ENCODE measurements at regions not wholly inside any gene's neighbourhood (a gene's known extent, or its start where the extent isn't known, plus 50 kb on each side); places are given as distances from the start of the nearest gene placed in this dataset.

GRCh38 chr14:98592611-98593170 lies 679.3 kb downstream of the BCL11B start:
- no peak overlapping the region for H3K4me2 ChIP-seq
- WGBS (ENCODE audit: low lambda C conversion rate): 19% methylated on average over 5 of the region's 21 CpGs
- no peaks in the 10 kb centered on the region for H3F3A ChIP-seq (replicated peaks; ENCODE audit: insufficient read depth)
- H3K27ac ChIP-seq (ENCODE audit: low read depth in 2 of 2, low read length in 1 of 2): no peak overlapping the region
- no peak overlapping the region for H2AFZ ChIP-seq (ENCODE audit: low read depth)
- H3K36me3 ChIP-seq (replicated peaks in 1 of 2; ENCODE audit: control insufficient read depth in 1 of 2, insufficient read depth in 2 of 2, low read length in 1 of 2): no peaks in the 10 kb centered on the region
- DNase-seq: no peak
- H3K4me3 ChIP-seq (ENCODE audit: low read depth in 2 of 2, low read length in 1 of 2): no peak overlapping the region
- H3K9me3 ChIP-seq: no peaks in the 10 kb centered on the region
- no peaks in the 10 kb centered on the region for H3K79me2 ChIP-seq (ENCODE audit: insufficient read depth)
- no peaks in the 10 kb centered on the region for H3K4me1 ChIP-seq (ENCODE audit: control insufficient read depth in 1 of 2, insufficient read depth in 2 of 2, low read depth in 1 of 2, low read length in 1 of 2)
- no peak for TF ChIP-seq CHD2 (IDR thresholded peaks at IDR 0.05; ENCODE audit: low read length, partially characterized antibody)
- no peak for TF ChIP-seq POLR2AphosphoS5 (IDR thresholded peaks at IDR 0.05; ENCODE audit: low read depth, low read length)
- no peak for TF ChIP-seq RCOR1 (IDR thresholded peaks at IDR 0.05; ENCODE audit: low read length)
- TF ChIP-seq ELF1 (IDR thresholded peaks at IDR 0.05): no peak
- TF ChIP-seq EP300 (IDR thresholded peaks at IDR 0.05; ENCODE audit: borderline replicate concordance in 1 of 2, low read depth in 1 of 2, low read length in 1 of 2): no peak
- TF ChIP-seq CTCF (IDR thresholded peaks at IDR 0.05): no peak
- TF ChIP-seq ZBTB33 (IDR thresholded peaks at IDR 0.05; ENCODE audit: borderline replicate concordance, low read depth): no peak
- no peak for TF ChIP-seq USF1 (IDR thresholded peaks at IDR 0.05; ENCODE audit: borderline replicate concordance, low read depth)
- no peak for TF ChIP-seq YY1 (IDR thresholded peaks at IDR 0.05; ENCODE audit: low read depth)
- no peak for TF ChIP-seq SMC3 (IDR thresholded peaks at IDR 0.05; ENCODE audit: low read depth, low read length)
- TF ChIP-seq NRF1 (IDR thresholded peaks at IDR 0.05; ENCODE audit: low read depth, low read length): no peak
- ChIA-PET CTCF (no interaction called here), POLR2A (no interaction called here)
- no peaks in the 10 kb centered on the region for H3K9me2 ChIP-seq
- no peak overlapping the region for H3K9ac ChIP-seq
- no peaks in the 10 kb centered on the region for H4K20me1 ChIP-seq (ENCODE audit: insufficient read depth)
- no peaks in the 10 kb centered on the region for H3K27me3 ChIP-seq (ENCODE audit: insufficient read depth)

- Histone ChIP-seq H3K79me2 (ENCODE audit: insufficient read depth) (no peaks in the 10 kb centered on the region), H2AFZ (ENCODE audit: low read depth) (no peak overlapping the region), H3F3A (replicated peaks; ENCODE audit: insufficient read depth) (no peaks in the 10 kb centered on the region), H4K20me1 (ENCODE audit: insufficient read depth) (no peaks in the 10 kb centered on the region), H3K4me3 (ENCODE audit: low read depth in 2 of 2, low read length in 1 of 2) (no peak overlapping the region), H3K9ac (no peak overlapping the region), H3K27me3 (ENCODE audit: insufficient read depth) (no peaks in the 10 kb centered on the region), H3K9me2 (no peaks in the 10 kb centered on the region), H3K36me3 (replicated peaks in 1 of 2; ENCODE audit: control insufficient read depth in 1 of 2, insufficient read depth in 2 of 2, low read length in 1 of 2) (no peaks in the 10 kb centered on the region), H3K27ac (ENCODE audit: low read depth in 2 of 2, low read length in 1 of 2) (no peak overlapping the region), H3K4me1 (ENCODE audit: control insufficient read depth in 1 of 2, insufficient read depth in 2 of 2, low read depth in 1 of 2, low read length in 1 of 2) (no peaks in the 10 kb centered on the region), H3K4me2 (no peak overlapping the region), H3K9me3 (no peaks in the 10 kb centered on the region)
- POLR2A ChIA-PET: no interaction called here
- CTCF ChIA-PET: no interaction called here
- TF ChIP-seq POLR2AphosphoS5 (IDR thresholded peaks at IDR 0.05; ENCODE audit: low read depth, low read length) (no peak), MEF2A (IDR thresholded peaks at IDR 0.05; ENCODE audit: borderline replicate concordance, low read depth) (no peak)
- DNase-seq: no peak
- 2% methylated on average over 8 of the region's 8 CpGs for WGBS (ENCODE audit: low lambda C conversion rate)
Measured at GRCh38 chr14:98593361-98593761, 678.6 kb downstream of the BCL11B start.

Data from SK-N-SH (cell line).